ENCODE measurements at regions not wholly inside any gene's neighbourhood (a gene's known extent, or its start where the extent isn't known, plus 50 kb on each side); places are given as distances from the start of the nearest gene placed in this dataset.

- TF ChIP-seq ZMAT4 (CRISPR knock-in tag; IDR thresholded peaks at IDR 0.05) (no peak), MXD4 (CRISPR knock-in tag; IDR thresholded peaks at IDR 0.05; ENCODE audit: borderline replicate concordance) (no peak)
- no peak overlapping the region for H3K4me3 Mint-ChIP-seq
- H3K27me3 Mint-ChIP-seq (ENCODE audit: low read depth), result no peaks in the 10 kb centered on the region
- ATAC-seq (no peak), DNase-seq (ENCODE audit: low spot score) (no peak)
- H3K9me3 Mint-ChIP-seq, result no peaks in the 10 kb centered on the region
- no peak overlapping the region for H3K27ac Mint-ChIP-seq
- H3K36me3 Mint-ChIP-seq, result no peaks in the 10 kb centered on the region
- peaks cover 18% of the 10 kb centered on the region for H3K4me1 Mint-ChIP-seq
- ChIA-PET POLR2A (no interaction called here), CTCF (interaction anchor here (0.7 to 0.9 kb wide), 2 partner anchors 11 to 417 kb away, joined by 3 read pairs; no protein-coding TSS in a partner anchor)
Observed at GRCh38 chr5:167631191-167631590, 660.3 kb upstream of the WWC1 start.

GRCh38 chr5:167633114-167633513 lies 658.3 kb upstream of the WWC1 start:
- ATAC-seq, result no peak
- H3K4me1 Mint-ChIP-seq, result peaks cover 13% of the 10 kb centered on the region
- TF ChIP-seq SMAD3 (CRISPR knock-in tag; IDR thresholded peaks at IDR 0.05; ENCODE audit: borderline replicate concordance) (no peak), NR2C2 (CRISPR knock-in tag; IDR thresholded peaks at IDR 0.05) (no peak), JAZF1 (CRISPR knock-in tag; IDR thresholded peaks at IDR 0.05) (no peak), ZNF121 (CRISPR knock-in tag; IDR thresholded peaks at IDR 0.05) (no peak), E2F5 (CRISPR knock-in tag; IDR thresholded peaks at IDR 0.05) (no peak), ZBTB43 (CRISPR knock-in tag; IDR thresholded peaks at IDR 0.05) (no peak), ZNF425 (CRISPR knock-in tag; conservative IDR thresholded peaks at IDR 0.05) (no peak), SOX15 (CRISPR knock-in tag; IDR thresholded peaks at IDR 0.05) (no peak), ERG (CRISPR knock-in tag; IDR thresholded peaks at IDR 0.05) (no peak), AFF4 (CRISPR knock-in tag; IDR thresholded peaks at IDR 0.05; ENCODE audit: borderline replicate concordance) (no peak), ZNF423 (CRISPR knock-in tag; IDR thresholded peaks at IDR 0.05) (no peak), STAT6 (CRISPR knock-in tag; conservative IDR thresholded peaks at IDR 0.05; ENCODE audit: low read depth) (no peak), FOXJ3 (CRISPR knock-in tag; IDR thresholded peaks at IDR 0.05; ENCODE audit: borderline replicate concordance) (no peak), OVOL2 (CRISPR knock-in tag; IDR thresholded peaks at IDR 0.05; ENCODE audit: borderline replicate concordance) (no peak), IRF1 (CRISPR knock-in tag; IDR thresholded peaks at IDR 0.05) (no peak), ZNF512 (CRISPR knock-in tag; IDR thresholded peaks at IDR 0.05; ENCODE audit: borderline replicate concordance) (no peak), ZNF232 (CRISPR knock-in tag; IDR thresholded peaks at IDR 0.05) (no peak), NFYB (CRISPR knock-in tag; conservative IDR thresholded peaks at IDR 0.05; ENCODE audit: low read depth) (no peak)
- no peak overlapping the region for H3K4me3 Mint-ChIP-seq
- no peaks in the 10 kb centered on the region for H3K36me3 Mint-ChIP-seq
- H3K27me3 Mint-ChIP-seq (ENCODE audit: low read depth), result no peaks in the 10 kb centered on the region
- no peaks in the 10 kb centered on the region for H3K9me3 Mint-ChIP-seq
- POLR2A ChIA-PET, result no interaction called here
- DNase-seq (ENCODE audit: low spot score), result no peak
- CTCF ChIA-PET, result no interaction called here
- H3K27ac Mint-ChIP-seq, result no peak overlapping the region
